ENCODE measurements at regions not wholly inside any gene's neighbourhood (a gene's known extent, or its start where the extent isn't known, plus 50 kb on each side); places are given as distances from the start of the nearest gene placed in this dataset.

GRCh38 chr4:31037703-31038102 is 317.5 kb downstream of the PCDH7 start:
- no peak overlapping the region for H3K4me3 Mint-ChIP-seq
- H3K36me3 Mint-ChIP-seq (ENCODE audit: low read depth), result peaks cover 4% of the 10 kb centered on the region
- H3K4me1 Mint-ChIP-seq, result no peaks in the 10 kb centered on the region

GRCh38 chr4:31039382-31039781 is 319.2 kb downstream of the PCDH7 start:
- Mint-ChIP-seq H3K27me3 (ENCODE audit: low read depth) (no peaks in the 10 kb centered on the region), H3K4me1 (no peaks in the 10 kb centered on the region), H3K36me3 (ENCODE audit: low read depth) (peaks cover 4% of the 10 kb centered on the region), H3K9me3 (no peaks in the 10 kb centered on the region), H3K4me3 (no peak overlapping the region), H3K27ac (no peak overlapping the region)
- TF ChIP-seq CTCF (IDR thresholded peaks at IDR 0.05; ENCODE audit: unreplicated experiment in 3 of 3), result no peak

More at GRCh38 chr4:31037703-31038102, 317.5 kb downstream of the PCDH7 start:
- no peak for TF ChIP-seq CTCF (IDR thresholded peaks at IDR 0.05; ENCODE audit: unreplicated experiment in 3 of 3)
- Mint-ChIP-seq H3K9me3 (no peaks in the 10 kb centered on the region), H3K27ac (no peak overlapping the region), H3K27me3 (ENCODE audit: low read depth) (no peaks in the 10 kb centered on the region)

- no peak overlapping the region for H3K4me3 Mint-ChIP-seq
- H3K27me3 Mint-ChIP-seq (ENCODE audit: low read depth), result no peaks in the 10 kb centered on the region
- H3K27ac Mint-ChIP-seq, result no peak overlapping the region
- H3K9me3 Mint-ChIP-seq, result no peaks in the 10 kb centered on the region
- peaks cover 4% of the 10 kb centered on the region for H3K36me3 Mint-ChIP-seq (ENCODE audit: low read depth)
- TF ChIP-seq CTCF (IDR thresholded peaks at IDR 0.05; ENCODE audit: unreplicated experiment in 3 of 3), result no peak
- peaks cover 2% of the 10 kb centered on the region for H3K4me1 Mint-ChIP-seq
Measured at GRCh38 chr4:31040106-31040505, 319.9 kb downstream of the PCDH7 start.

GRCh38 chr4:31041385-31041784 is 321.2 kb downstream of the PCDH7 start:
- no peaks in the 10 kb centered on the region for H3K9me3 Mint-ChIP-seq
- H3K4me1 Mint-ChIP-seq, result peaks cover 5% of the 10 kb centered on the region
- H3K27me3 Mint-ChIP-seq (ENCODE audit: low read depth), result no peaks in the 10 kb centered on the region
- peaks cover 4% of the 10 kb centered on the region for H3K36me3 Mint-ChIP-seq (ENCODE audit: low read depth)
- H3K4me3 Mint-ChIP-seq, result no peak overlapping the region
- H3K27ac Mint-ChIP-seq, result no peak overlapping the region
- TF ChIP-seq CTCF (IDR thresholded peaks at IDR 0.05; ENCODE audit: unreplicated experiment in 3 of 3), result no peak

- peaks cover 4% of the 10 kb centered on the region for H3K36me3 Mint-ChIP-seq (ENCODE audit: low read depth)
- no peak overlapping the region for H3K27ac Mint-ChIP-seq
- H3K27me3 Mint-ChIP-seq (ENCODE audit: low read depth), result no peaks in the 10 kb centered on the region
- TF ChIP-seq CTCF (IDR thresholded peaks at IDR 0.05; ENCODE audit: unreplicated experiment in 3 of 3), result no peak
- H3K4me1 Mint-ChIP-seq, result peaks cover 5% of the 10 kb centered on the region
- no peaks in the 10 kb centered on the region for H3K9me3 Mint-ChIP-seq
- H3K4me3 Mint-ChIP-seq, result no peak overlapping the region
Measured at GRCh38 chr4:31041853-31042252, 321.7 kb downstream of the PCDH7 start.

GRCh38 chr4:31043382-31044062 is 323.4 kb downstream of the PCDH7 start:
- H3K4me3 Mint-ChIP-seq, result no peak overlapping the region
- H3K4me1 Mint-ChIP-seq, result peaks cover 11% of the 10 kb centered on the region
- no peaks in the 10 kb centered on the region for H3K27me3 Mint-ChIP-seq (ENCODE audit: low read depth)
- H3K27ac Mint-ChIP-seq, result peak overlapping the region in 1 of 3 experiments; percentile 37
- peaks cover 4% of the 10 kb centered on the region for H3K36me3 Mint-ChIP-seq (ENCODE audit: low read depth)
- H3K9me3 Mint-ChIP-seq, result no peaks in the 10 kb centered on the region
- TF ChIP-seq CTCF (IDR thresholded peaks at IDR 0.05; ENCODE audit: unreplicated experiment in 3 of 3), result no peak

Data from nephron (organoid).